ENCODE measurements at regions not wholly inside any gene's neighbourhood (a gene's known extent, or its start where the extent isn't known, plus 50 kb on each side); places are given as distances from the start of the nearest gene placed in this dataset.

DNA sequence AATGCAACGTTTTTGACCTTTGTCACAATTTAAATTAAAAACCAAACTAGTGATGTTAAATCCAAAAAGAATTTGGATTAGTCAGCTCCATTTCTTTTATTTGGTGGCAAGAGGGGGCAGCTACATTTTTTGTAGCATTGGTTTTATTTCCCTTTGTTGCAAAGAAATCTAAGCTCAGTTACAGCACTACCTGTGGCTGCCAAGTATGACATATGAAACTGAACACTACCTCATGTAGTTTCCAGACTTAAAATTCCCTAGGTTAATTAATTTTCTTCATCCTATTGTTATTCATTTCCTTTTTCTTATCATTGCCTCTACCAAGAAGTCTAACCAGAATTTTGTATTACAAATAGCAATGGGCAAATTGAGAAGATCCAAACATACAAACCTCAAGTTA is 393.5 kb downstream of the BRINP1 start:
- no peak for TF ChIP-seq EZH2 (IDR thresholded peaks at IDR 0.05; ENCODE audit: low read length, missing control alignments)
- TF ChIP-seq, protein P1, sequence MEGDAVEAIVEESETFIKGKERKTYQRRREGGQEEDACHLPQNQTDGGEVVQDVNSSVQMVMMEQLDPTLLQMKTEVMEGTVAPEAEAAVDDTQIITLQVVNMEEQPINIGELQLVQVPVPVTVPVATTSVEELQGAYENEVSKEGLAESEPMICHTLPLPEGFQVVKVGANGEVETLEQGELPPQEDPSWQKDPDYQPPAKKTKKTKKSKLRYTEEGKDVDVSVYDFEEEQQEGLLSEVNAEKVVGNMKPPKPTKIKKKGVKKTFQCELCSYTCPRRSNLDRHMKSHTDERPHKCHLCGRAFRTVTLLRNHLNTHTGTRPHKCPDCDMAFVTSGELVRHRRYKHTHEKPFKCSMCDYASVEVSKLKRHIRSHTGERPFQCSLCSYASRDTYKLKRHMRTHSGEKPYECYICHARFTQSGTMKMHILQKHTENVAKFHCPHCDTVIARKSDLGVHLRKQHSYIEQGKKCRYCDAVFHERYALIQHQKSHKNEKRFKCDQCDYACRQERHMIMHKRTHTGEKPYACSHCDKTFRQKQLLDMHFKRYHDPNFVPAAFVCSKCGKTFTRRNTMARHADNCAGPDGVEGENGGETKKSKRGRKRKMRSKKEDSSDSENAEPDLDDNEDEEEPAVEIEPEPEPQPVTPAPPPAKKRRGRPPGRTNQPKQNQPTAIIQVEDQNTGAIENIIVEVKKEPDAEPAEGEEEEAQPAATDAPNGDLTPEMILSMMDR (conservative IDR thresholded peaks at IDR 0.05 in 1 of 2, IDR thresholded peaks at IDR 0.05 in 1 of 2; ENCODE audit: low read depth in 1 of 2, low read length in 2 of 2) = no peak
